GM12865 (cell line): ENCODE measurements at regions not wholly inside any gene's neighbourhood (a gene's known extent, or its start where the extent isn't known, plus 50 kb on each side); places are given as distances from the start of the nearest gene placed in this dataset.

ENCODE experiments used
- DNase-seq: peaks from one replicate; pipeline ENCODE4 v3.0.0; 2010; ENCODE audit warnings: low read depth
- H3K4me3 ChIP-seq: 2 replicates; pipeline ENCODE4 v1.5.1; 2011; ENCODE audit warnings: mild to moderate bottlenecking, low read depth, low read length, control low read depth
- TF ChIP-seq, protein P1 (sequence below): IDR thresholded peaks from 2 replicates; pipeline ENCODE4 v1.5.1; 2011; ENCODE audit warnings: low read length, control low read depth, low read depth, inconsistent platforms; ENCODE audit not compliant: insufficient read depth; ENCODE audit errors: missing control alignments

DNA sequence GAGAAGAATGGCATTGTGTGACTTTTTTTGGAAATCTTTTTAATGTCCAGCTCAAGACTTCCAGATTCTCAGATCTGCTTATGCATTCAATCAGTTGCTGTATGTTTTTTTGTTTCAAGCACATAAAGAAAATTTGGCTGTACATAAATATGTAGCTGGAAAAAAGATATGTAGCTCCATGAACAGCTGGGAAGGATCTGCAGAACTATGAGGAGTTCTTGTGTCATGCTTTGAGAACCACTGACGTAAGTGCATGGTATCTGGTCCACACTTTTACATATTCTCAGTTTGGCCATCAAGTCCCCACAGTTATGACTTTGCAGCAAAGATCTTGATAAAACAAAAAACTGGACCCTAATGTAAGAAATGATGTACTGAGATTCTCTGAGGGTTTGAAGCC lies 165.9 kb downstream of the KIT start:
- TF ChIP-seq, protein P1, sequence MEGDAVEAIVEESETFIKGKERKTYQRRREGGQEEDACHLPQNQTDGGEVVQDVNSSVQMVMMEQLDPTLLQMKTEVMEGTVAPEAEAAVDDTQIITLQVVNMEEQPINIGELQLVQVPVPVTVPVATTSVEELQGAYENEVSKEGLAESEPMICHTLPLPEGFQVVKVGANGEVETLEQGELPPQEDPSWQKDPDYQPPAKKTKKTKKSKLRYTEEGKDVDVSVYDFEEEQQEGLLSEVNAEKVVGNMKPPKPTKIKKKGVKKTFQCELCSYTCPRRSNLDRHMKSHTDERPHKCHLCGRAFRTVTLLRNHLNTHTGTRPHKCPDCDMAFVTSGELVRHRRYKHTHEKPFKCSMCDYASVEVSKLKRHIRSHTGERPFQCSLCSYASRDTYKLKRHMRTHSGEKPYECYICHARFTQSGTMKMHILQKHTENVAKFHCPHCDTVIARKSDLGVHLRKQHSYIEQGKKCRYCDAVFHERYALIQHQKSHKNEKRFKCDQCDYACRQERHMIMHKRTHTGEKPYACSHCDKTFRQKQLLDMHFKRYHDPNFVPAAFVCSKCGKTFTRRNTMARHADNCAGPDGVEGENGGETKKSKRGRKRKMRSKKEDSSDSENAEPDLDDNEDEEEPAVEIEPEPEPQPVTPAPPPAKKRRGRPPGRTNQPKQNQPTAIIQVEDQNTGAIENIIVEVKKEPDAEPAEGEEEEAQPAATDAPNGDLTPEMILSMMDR = no peak
- no peak overlapping the region for H3K4me3 ChIP-seq
- DNase-seq = no peak

GRCh38 chr4:54819034-54819433 lies 161.3 kb downstream of the KIT start:
- no peak for DNase-seq
- H3K4me3 ChIP-seq = no peak overlapping the region
- TF ChIP-seq, protein P1 = no peak

DNA sequence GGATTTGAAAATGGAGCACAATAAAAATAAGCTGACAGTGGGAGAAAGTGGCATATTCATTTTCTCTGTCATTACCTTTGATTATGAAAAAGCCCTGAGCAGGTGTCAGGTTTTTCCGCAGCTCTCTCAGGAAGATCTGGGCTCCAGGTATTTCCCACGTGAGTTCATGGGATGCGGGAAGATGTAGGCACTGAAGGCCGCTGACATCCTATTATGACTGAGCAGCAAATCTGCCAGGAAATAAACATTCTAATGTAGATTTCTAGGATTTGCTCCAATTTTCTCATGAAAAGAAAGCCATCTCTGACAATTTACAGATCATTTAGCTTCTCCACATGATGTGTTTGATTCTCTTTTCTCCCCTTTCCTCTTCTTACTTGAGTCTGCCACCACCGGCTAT lies 160.7 kb downstream of the KIT start:
- TF ChIP-seq, protein P1 = no peak
- no peak overlapping the region for H3K4me3 ChIP-seq
- no peak for DNase-seq

GRCh38 chr4:54813674-54814073 lies 155.9 kb downstream of the KIT start:
- no peak for DNase-seq
- H3K4me3 ChIP-seq = no peak overlapping the region
- TF ChIP-seq, protein P1 = no peak

GRCh38 chr4:54806351-54806750 lies 148.6 kb downstream of the KIT start:
- no peak overlapping the region for H3K4me3 ChIP-seq
- no peak for DNase-seq
- TF ChIP-seq, protein P1 = no peak

DNA sequence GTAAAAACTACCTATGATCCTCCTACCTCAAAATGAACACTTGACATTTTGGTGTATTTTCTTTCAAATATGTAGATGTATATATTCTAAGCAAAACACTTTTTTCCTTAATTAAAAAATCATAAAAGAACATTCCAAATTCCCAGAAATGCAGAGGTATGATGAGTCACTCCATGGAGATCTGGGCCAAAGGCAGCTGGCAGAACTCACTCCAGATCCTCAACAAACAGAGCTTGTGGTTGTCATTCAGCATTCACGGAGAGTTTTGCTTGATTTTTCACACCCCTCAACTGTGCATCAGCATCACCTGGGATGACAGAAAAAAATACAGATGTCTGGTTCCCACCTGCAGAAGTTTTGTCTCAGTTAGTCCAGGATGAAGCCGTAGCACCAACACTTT lies 144.6 kb downstream of the KIT start:
- TF ChIP-seq, protein P1 = no peak
- DNase-seq = no peak
- no peak overlapping the region for H3K4me3 ChIP-seq

- no peak for DNase-seq
- TF ChIP-seq, protein P1 = no peak
- H3K4me3 ChIP-seq = no peak overlapping the region
These were observed 143.2 kb downstream of the KIT start for GRCh38 chr4:54800831-54801530.
